ENCODE measurements at regions not wholly inside any gene's neighbourhood (a gene's known extent, or its start where the extent isn't known, plus 50 kb on each side); places are given as distances from the start of the nearest gene placed in this dataset.
"Not testable (repeated sequence)": the region's sequence is repeated elsewhere in the genome, so short reads cannot be mapped to it uniquely, and the experiment has no call there.

GRCh38 chr9:124174433-124174832 is 83.3 kb upstream of the NEK6 start:
- H3K4me3 ChIP-seq (ENCODE audit: low read length): no peak overlapping the region
- ChIA-PET POLR2A (ENCODE audit: unreplicated experiment) (no interaction called here), CTCF (no interaction called here)
- ATAC-seq (no peak), DNase-seq (no peak)
- BruUV-seq (replicated peaks): no TSS peak
- H3K4me1 ChIP-seq (ENCODE audit: insufficient read depth, low read length): no peaks in the 10 kb centered on the region
- no peak overlapping the region for H3K4me2 ChIP-seq (ENCODE audit: low read length)
- no peaks in the 10 kb centered on the region for H3K36me3 ChIP-seq (ENCODE audit: low read depth, low read length)
- intact Hi-C loops (cut with micrococcal nuclease): no loop called here
- H3K79me2 ChIP-seq (ENCODE audit: low read length): no peaks in the 10 kb centered on the region
- TF ChIP-seq EZH2 (IDR thresholded peaks at IDR 0.05; ENCODE audit: low read length, unreplicated experiment) (no peak), CTCF (conservative IDR thresholded peaks at IDR 0.05; ENCODE audit: low read depth, low read length) (no peak), EZH2phosphoT487 (IDR thresholded peaks at IDR 0.05; ENCODE audit: borderline replicate concordance, low read length) (no peak)
- peaks cover 33% of the 10 kb centered on the region for H3K27me3 ChIP-seq (ENCODE audit: low read length)
- no peaks in the 10 kb centered on the region for H3K9me2 ChIP-seq (replicated peaks; ENCODE audit: low read length)
- no peak overlapping the region for H3K9ac ChIP-seq (ENCODE audit: low read length)
- H3K9me3 ChIP-seq (ENCODE audit: low read length): no peaks in the 10 kb centered on the region
- H4K20me1 ChIP-seq (ENCODE audit: low read length): no peaks in the 10 kb centered on the region
- H3F3A ChIP-seq (ENCODE audit: low read length, unreplicated experiment): no peaks in the 10 kb centered on the region
- no peak overlapping the region for H3K27ac ChIP-seq (ENCODE audit: low read length)
- H2AFZ ChIP-seq (ENCODE audit: low read length): no peak overlapping the region

DNA sequence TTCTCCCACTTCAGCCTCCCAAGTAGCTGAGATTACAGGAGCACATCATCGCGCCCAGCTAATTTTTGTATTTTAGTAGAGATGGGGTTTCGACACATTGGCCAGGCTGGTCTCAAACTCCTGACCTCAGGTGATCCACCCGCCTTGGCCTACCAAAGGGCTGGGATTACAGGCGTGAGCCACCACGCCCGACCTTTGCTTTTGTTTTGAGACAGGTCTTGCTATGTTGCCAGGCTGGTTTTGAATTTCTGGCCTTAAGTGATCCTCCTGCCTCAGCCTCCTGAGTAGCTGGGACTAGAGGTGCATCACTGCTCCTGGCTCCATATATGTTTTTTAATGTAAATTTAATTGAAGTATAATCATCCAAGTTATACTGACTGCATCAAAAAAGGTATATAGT is 80.2 kb upstream of the NEK6 start:
- DNase-seq; ATAC-seq; H4K20me1 ChIP-seq (ENCODE audit: low read length); H3K9ac ChIP-seq (ENCODE audit: low read length); H2AFZ ChIP-seq (ENCODE audit: low read length); H3K36me3 ChIP-seq (ENCODE audit: low read depth, low read length); H3F3A ChIP-seq (ENCODE audit: low read length, unreplicated experiment); intact Hi-C loops (cut with micrococcal nuclease); H3K4me2 ChIP-seq (ENCODE audit: low read length); H3K27ac ChIP-seq (ENCODE audit: low read length); H3K4me1 ChIP-seq (ENCODE audit: insufficient read depth, low read length); H3K4me3 ChIP-seq (ENCODE audit: low read length); CTCF ChIA-PET; H3K9me2 ChIP-seq (replicated peaks; ENCODE audit: low read length); H3K79me2 ChIP-seq (ENCODE audit: low read length); POLR2A ChIA-PET (ENCODE audit: unreplicated experiment); BruUV-seq (replicated peaks); H3K9me3 ChIP-seq (ENCODE audit: low read length): not testable (repeated sequence)
- peaks cover 11% of the 10 kb centered on the region for H3K27me3 ChIP-seq (ENCODE audit: low read length)

DNA sequence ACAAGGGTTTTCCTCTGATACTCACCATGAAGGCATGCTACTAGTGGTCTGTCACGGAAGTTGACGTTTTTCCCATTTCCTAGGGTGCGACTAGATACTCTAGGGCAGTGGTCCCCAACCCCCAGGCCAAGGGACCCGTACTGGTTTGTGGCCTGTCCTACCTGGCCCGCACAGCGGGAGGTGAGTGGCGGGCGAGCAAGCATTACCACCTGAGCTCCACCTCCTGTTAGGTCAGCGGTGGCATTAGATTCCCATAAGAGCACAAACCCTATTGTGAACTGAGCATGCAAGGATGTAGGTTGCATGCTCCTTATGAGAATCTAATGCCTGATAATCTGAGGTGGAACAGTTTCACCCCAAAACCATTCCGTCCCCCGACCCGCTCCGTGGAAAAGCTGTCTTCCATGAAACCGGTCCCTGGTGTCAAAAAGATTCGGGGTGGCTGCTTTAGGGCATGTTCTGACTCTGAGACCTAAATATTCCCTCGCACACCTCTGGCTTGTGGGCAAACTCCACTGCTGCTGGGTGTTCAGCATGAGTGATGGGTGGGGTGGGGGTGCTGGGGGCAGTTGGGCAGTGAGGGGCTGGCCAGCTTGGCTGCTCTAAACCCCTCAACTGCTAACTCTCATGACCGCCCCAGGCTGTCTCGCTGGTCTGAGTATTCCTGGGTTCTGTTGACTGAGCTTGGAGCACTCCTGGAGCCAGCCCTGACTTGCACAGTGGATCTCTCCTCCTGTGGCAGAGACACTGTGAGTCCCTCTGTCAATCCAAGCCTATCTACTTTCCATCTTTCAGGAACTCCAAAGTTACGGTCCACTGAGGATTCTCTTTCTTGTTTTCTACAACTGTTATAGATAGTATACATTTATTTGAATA is 78.3 kb upstream of the NEK6 start:
- H3K27me3 ChIP-seq (ENCODE audit: low read length): peaks cover 5% of the 10 kb centered on the region; the same call in 1 of the 2 replicates
- no peak overlapping the region for H2AFZ ChIP-seq (ENCODE audit: low read length)
- DNase-seq (no peak), ATAC-seq (no peak)
- CTCF ChIA-PET: no interaction called here
- no peaks in the 10 kb centered on the region for H3K9me3 ChIP-seq (ENCODE audit: low read length)
- TF ChIP-seq EZH2 (IDR thresholded peaks at IDR 0.05; ENCODE audit: low read length, unreplicated experiment) (no peak), EZH2phosphoT487 (IDR thresholded peaks at IDR 0.05; ENCODE audit: borderline replicate concordance, low read length) (no peak), CTCF (conservative IDR thresholded peaks at IDR 0.05; ENCODE audit: low read depth, low read length) (no peak)
- intact Hi-C loops (cut with micrococcal nuclease): no loop called here
- no TSS peak for BruUV-seq (replicated peaks)
- no peak overlapping the region for H3K27ac ChIP-seq (ENCODE audit: low read length)
- no peaks in the 10 kb centered on the region for H3K36me3 ChIP-seq (ENCODE audit: low read depth, low read length)
- H3K4me3 ChIP-seq (ENCODE audit: low read length): no peak overlapping the region
- no peaks in the 10 kb centered on the region for H3F3A ChIP-seq (ENCODE audit: low read length, unreplicated experiment)
- POLR2A ChIA-PET (ENCODE audit: unreplicated experiment): no interaction called here
- no peaks in the 10 kb centered on the region for H3K4me1 ChIP-seq (ENCODE audit: insufficient read depth, low read length)
- H3K9ac ChIP-seq (ENCODE audit: low read length): no peak overlapping the region
- no peaks in the 10 kb centered on the region for H3K9me2 ChIP-seq (replicated peaks; ENCODE audit: low read length)
- no peak overlapping the region for H3K4me2 ChIP-seq (ENCODE audit: low read length)
- H4K20me1 ChIP-seq (ENCODE audit: low read length): no peaks in the 10 kb centered on the region
- H3K79me2 ChIP-seq (ENCODE audit: low read length): no peaks in the 10 kb centered on the region
